Fibroblast of skin of scalp (primary cell): ENCODE measurements at regions not wholly inside any gene's neighbourhood (a gene's known extent, or its start where the extent isn't known, plus 50 kb on each side); places are given as distances from the start of the nearest gene placed in this dataset.

Experiments used
- DNase-seq: peaks from one replicate; pipeline ENCODE4 v3.0.0-alpha.2; 2013

GRCh38 chr10:113420733-113421675 is 131.8 kb upstream of the HABP2 start:
- no peak for DNase-seq

GRCh38 chr10:113422371-113422770 is 130.5 kb upstream of the HABP2 start:
- DNase-seq: no peak

- DNase-seq: peak; percentile 30
Observed at GRCh38 chr10:113423981-113424721, 128.7 kb upstream of the HABP2 start.

GRCh38 chr10:113425008-113425407 is 127.8 kb upstream of the HABP2 start:
- DNase-seq: no peak

DNA sequence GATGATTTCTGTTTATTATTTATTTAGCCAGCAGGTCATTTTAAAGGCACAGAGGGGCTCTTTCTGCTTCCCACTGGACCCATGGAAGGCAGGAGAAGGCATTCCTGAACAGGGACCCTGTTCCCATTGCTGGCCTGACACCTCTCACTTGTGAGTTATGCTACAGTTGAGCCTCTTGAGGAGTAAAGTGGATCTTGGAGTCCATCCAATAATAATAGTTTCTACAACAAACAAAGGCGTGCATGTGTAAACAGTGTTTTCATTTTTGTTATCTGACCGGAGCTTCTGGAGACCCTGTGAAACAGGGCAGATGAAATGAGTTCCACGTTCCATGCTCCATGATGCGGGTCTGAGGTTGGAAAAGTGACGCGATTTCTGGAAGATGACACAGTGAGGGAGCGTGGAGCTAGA is 127.3 kb upstream of the HABP2 start:
- no peak for DNase-seq

GRCh38 chr10:113426181-113426877 is 126.5 kb upstream of the HABP2 start:
- DNase-seq: no peak

DNA sequence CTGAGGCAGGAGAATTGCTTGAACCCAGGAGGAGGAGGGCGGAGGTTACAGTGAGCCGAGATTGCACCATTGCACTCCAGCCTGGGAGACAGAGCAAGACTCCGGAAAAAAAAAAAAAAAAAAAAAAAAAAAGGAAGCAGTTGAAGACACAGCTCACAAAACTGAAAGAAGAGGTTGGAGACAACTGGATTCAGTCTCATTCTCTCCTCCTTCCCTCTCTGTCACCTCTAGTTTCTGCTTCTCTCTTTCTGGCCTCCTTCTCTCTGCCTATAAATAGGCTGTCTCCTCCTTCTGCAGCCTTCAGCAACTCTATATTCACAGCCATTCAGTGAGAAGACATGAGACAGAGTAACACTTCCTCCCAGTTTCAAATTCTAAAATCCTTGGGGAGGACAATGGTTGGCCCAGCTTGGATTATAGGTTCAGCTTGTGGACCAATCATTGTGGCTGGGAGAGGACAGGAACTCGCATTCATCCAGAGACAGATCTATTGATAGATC is 125.6 kb upstream of the HABP2 start:
- no peak for DNase-seq

- no peak for DNase-seq
Observed at GRCh38 chr10:113427811-113428558, 124.9 kb upstream of the HABP2 start.

DNA sequence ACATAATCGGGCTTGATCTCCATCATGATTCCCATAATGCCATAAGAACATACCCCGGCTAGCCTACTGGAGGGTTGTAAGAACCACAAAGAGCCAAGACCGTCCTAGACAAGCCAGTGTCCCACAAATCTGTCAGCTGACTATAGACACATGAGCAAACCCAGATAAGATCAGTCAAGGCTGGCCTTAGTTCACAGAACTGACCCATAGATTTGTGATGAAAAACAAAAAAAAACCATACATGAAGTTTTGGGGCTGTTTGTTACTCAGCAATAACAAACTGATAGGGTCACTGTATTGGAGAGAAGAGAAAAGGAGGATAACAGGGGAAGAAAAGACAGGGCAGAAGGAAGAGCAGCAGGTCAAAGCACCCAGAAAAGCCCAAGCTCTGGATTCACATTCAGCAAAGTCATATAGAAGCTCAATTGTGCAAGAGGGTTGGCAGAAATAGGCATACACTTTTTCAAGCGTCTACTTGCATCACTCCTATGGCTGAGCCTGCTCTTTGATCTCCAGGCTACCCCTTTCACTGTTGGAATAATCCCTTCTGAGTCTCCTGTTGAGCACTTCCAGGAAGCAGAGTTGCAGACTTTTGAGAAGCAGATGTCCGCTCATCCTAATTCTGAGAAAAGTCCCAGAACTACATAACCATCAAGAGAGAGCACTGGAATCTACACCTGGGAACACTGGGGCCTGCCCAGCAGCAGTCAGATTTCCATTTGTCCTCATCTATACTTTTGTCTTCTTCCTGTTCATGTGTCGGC is 122.0 kb upstream of the HABP2 start:
- DNase-seq: no peak

DNA sequence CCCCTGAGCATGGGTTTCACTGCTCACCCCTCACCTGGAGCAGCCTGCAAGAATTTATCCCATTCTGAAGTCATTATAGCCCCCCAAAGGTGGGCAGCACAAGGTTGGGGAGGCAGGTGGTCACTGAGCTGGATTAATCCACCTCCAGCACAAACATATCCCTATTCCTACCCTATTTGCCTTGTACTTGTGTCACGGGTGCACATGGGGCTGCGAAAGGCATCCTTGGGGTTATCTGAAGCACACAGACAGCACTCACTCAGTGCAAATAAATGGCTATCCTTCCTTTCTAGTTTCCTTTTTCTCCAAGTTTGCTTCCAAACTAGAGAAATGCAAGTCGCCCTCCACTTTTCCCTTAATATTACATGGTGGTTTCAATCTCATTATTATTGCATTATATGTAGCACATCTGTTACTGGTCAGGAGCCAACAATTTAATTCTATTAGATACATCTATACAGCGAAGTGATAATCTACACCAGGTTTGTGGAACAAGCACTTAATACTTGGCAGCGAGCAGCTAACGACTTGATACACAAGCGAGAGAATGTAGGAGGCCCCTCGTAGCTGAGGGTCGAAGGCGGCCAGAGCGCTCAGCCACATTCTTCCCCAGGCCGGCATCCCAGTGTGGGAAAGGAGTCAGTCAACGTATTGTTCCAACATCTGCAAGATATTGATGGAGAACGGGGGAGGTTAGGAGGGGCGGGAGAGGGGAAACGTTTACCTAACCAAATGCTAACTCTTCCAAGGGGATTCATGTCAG is 121.3 kb upstream of the HABP2 start:
- DNase-seq: no peak

DNA sequence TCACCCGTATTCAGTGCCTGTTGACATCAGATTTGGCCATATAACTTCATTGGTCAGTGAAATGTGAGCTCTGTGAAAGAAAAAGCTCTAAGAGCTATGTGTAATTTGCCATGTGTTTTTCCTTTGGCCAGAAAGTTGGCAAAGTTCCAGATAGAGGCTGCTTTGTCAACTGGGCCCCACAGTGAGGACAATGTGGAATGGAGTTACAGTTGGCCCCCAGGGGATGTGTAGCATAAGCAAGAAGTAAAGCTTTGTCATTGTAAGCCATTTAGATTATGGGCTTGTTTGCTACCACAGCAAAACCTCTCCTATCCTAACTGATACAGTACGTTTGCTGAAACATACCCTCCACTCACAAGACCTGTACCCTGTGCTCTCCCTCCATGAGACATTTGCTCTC is 119.1 kb upstream of the HABP2 start:
- peak; percentile 22 for DNase-seq

DNA sequence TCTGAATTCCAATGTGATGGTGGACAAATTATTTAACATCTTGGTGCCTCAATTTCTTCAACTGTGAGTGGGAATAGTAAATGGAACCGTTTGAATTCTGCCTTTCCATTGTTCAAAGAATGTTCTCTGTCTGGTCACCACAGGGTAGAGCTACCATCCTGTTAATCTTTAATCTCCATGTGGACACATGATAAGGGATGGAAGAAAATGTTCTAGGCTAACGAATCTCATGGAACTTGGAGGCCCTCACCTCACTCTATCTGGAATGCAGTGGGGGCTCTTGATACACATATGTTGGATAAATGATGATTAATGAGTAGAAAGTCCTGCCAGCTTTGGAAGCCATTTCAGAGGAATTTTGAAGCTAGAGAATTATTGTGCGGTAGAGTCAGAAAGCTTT is 118.5 kb upstream of the HABP2 start:
- no peak for DNase-seq

DNA sequence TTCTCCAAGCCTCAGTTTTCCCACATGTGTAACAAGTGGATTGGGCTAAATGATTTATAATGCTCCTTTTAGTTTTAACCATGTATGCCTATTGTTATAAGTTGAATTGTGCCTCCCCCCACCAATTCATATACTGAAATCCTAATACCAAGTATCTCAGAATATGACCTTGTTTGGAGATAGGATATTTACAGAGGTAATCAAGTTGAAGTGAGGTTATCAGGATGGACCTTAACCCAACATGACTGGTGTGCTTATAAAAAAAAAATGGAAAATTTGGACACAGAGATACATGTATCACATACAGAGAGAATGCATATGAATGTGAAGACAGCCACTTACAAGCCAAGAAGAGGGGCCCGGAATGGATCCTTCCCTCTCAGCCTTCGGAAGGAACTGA is 117.9 kb upstream of the HABP2 start:
- DNase-seq: no peak

DNA sequence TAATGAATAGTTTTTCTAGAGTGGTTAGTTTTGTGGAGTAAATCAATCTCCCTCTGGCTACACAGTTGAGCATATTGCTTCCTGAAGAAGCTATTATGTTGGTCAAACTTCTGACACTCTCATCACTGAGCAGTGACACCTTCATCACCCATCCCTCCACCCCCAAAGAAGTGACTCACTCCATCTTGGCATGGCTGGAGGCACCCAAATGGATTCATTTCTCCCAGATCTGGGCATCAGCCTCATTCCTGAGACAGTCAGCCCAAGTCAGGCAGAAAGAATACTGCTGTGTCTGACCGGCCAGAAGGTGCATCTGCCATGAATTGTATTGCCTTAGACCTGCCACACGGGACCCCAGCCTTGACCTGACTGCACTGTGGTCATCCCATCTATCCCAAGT is 117.0 kb upstream of the HABP2 start:
- no peak for DNase-seq

- DNase-seq: no peak
Observed at GRCh38 chr10:113436851-113437250, 116.0 kb upstream of the HABP2 start.

DNA sequence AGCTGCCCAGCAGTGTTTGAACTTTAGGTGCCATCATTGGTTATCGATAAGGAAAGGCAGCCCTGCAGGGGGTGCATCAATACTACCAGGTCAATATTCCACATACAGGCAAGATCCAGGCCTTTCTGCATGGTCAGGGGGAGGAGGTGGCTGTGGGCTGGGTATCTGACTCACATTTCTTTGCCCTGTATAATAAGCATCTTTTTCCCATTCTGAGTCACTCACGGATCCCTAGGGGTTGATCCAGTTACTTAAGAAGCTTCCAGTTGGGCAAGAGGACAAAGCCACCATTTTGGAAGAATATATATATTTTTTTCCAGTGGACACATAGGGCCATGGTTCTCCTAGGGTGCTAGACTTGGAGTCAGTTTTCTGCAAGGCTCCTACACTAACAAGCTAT is 114.2 kb upstream of the HABP2 start:
- peak; percentile 79 for DNase-seq

DNA sequence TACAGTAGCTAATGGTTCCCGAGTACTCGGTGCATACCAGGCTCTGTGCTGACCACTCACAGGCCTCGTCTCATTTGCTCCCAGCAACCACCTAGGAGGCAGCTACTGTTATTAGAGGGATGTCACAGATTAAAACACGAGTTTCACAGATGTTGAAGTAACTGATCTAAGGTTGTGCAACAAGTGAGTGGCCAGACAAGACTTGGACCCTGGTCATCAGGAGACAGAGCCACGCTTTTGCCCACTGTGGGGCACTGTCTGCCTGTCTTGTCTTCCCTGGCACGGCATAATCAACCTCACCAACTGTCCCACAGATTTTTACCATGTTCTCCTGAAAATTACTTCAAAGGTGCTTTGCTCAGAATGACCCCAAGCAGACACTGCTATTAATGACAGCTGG is 111.6 kb upstream of the HABP2 start:
- DNase-seq: no peak

GRCh38 chr10:113441686-113442270 is 111.1 kb upstream of the HABP2 start:
- no peak for DNase-seq

DNA sequence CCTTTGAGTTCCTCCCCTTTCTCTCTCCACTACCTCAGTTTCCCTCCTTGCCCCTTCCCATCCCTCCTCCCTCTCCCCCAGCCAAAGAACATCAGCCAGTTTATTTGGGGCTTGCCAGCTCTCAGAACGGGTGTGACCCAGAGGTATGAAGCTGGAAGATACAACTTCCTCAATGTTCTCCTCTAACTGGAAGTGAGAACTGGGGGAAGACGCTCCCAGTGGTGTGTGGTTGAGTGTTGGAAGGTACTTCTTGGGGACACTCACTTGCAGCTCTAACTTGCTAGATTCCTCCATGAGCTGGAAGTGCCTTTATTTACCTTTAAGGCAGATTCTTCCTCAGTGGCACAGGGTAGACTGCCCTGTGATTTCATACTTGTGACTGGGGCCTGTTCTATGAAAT is 110.5 kb upstream of the HABP2 start:
- no peak for DNase-seq
